ENCODE measurements at regions not wholly inside any gene's neighbourhood (a gene's known extent, or its start where the extent isn't known, plus 50 kb on each side); places are given as distances from the start of the nearest gene placed in this dataset.

DNA sequence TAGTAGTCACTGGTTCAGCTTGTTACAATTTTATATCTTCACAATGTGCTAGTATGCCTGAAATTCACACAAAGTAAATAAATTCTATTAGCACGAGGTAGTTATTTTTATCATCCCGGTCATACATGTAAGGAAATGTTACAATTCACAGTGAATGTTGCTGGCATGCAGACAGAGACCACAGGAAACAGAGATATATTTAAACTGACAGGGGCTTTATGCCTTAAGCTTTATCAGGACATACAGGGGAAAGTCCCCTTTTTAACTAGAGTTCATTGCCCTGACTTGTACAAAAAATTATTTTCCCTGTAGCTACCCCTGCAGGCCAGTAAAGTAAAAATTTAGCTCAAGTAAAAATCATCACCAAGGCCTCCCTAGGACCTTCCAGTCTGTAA, 712.0 kb upstream of the NRSN1 start:
- TF ChIP-seq, protein P1, sequence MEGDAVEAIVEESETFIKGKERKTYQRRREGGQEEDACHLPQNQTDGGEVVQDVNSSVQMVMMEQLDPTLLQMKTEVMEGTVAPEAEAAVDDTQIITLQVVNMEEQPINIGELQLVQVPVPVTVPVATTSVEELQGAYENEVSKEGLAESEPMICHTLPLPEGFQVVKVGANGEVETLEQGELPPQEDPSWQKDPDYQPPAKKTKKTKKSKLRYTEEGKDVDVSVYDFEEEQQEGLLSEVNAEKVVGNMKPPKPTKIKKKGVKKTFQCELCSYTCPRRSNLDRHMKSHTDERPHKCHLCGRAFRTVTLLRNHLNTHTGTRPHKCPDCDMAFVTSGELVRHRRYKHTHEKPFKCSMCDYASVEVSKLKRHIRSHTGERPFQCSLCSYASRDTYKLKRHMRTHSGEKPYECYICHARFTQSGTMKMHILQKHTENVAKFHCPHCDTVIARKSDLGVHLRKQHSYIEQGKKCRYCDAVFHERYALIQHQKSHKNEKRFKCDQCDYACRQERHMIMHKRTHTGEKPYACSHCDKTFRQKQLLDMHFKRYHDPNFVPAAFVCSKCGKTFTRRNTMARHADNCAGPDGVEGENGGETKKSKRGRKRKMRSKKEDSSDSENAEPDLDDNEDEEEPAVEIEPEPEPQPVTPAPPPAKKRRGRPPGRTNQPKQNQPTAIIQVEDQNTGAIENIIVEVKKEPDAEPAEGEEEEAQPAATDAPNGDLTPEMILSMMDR (IDR thresholded peaks at IDR 0.05; ENCODE audit: unreplicated experiment): peak; percentile 37
- H3K4me1 Mint-ChIP-seq (ENCODE audit: insufficient read depth, unreplicated experiment): no peaks in the 10 kb centered on the region
- BruUV-seq (replicated peaks): no TSS peak
- no peaks in the 10 kb centered on the region for H3K27me3 Mint-ChIP-seq (ENCODE audit: insufficient read depth, unreplicated experiment)
- H3K4me3 Mint-ChIP-seq (ENCODE audit: unreplicated experiment): no peak overlapping the region
- peak overlapping the region; percentile 23 for H3K27ac Mint-ChIP-seq (ENCODE audit: low read depth, unreplicated experiment)
- peaks cover 10% of the 10 kb centered on the region for H3K9me3 Mint-ChIP-seq (ENCODE audit: unreplicated experiment)
- intact Hi-C loops (cut with micrococcal nuclease): no loop called here
- POLR2A ChIA-PET: interaction anchor here (0.6 to 0.7 kb wide), 3 partner anchors 943 to 1754 kb away, joined by 3 read pairs; no protein-coding TSS in a partner anchor
- no peaks in the 10 kb centered on the region for H3K36me3 Mint-ChIP-seq (ENCODE audit: insufficient read depth, unreplicated experiment)
- peak; percentile 35 for DNase-seq (ENCODE audit: unreplicated experiment)
- CTCF ChIA-PET: interaction anchor here (0.5 to 1.7 kb wide), 12 partner anchors 12 to 1821 kb away, joined by 3 to 11 read pairs (median 3); partner anchors contain the start of gene SOX4

- intact Hi-C loops (cut with micrococcal nuclease): no loop called here
- ChIA-PET CTCF (interaction anchor here (0.6 to 1.4 kb wide), 8 partner anchors 11 to 637 kb away, joined by 3 to 4 read pairs (median 3); no protein-coding TSS in a partner anchor), POLR2A (interaction anchor here (0.6 kb wide), 1 partner anchor 588 kb away, joined by 3 read pairs; no protein-coding TSS in a partner anchor)
- Mint-ChIP-seq H3K4me3 (ENCODE audit: unreplicated experiment) (no peak overlapping the region), H3K36me3 (ENCODE audit: insufficient read depth, unreplicated experiment) (no peaks in the 10 kb centered on the region), H3K27ac (ENCODE audit: low read depth, unreplicated experiment) (no peak overlapping the region), H3K27me3 (ENCODE audit: insufficient read depth, unreplicated experiment) (no peaks in the 10 kb centered on the region), H3K4me1 (ENCODE audit: insufficient read depth, unreplicated experiment) (no peaks in the 10 kb centered on the region), H3K9me3 (ENCODE audit: unreplicated experiment) (peaks cover 10% of the 10 kb centered on the region)
- DNase-seq (ENCODE audit: unreplicated experiment): no peak
- TF ChIP-seq, protein P1 (IDR thresholded peaks at IDR 0.05; ENCODE audit: unreplicated experiment): no peak
- no TSS peak for BruUV-seq (replicated peaks)
Measured at GRCh38 chr6:23414922-23415321, 711.1 kb upstream of the NRSN1 start.

DNA sequence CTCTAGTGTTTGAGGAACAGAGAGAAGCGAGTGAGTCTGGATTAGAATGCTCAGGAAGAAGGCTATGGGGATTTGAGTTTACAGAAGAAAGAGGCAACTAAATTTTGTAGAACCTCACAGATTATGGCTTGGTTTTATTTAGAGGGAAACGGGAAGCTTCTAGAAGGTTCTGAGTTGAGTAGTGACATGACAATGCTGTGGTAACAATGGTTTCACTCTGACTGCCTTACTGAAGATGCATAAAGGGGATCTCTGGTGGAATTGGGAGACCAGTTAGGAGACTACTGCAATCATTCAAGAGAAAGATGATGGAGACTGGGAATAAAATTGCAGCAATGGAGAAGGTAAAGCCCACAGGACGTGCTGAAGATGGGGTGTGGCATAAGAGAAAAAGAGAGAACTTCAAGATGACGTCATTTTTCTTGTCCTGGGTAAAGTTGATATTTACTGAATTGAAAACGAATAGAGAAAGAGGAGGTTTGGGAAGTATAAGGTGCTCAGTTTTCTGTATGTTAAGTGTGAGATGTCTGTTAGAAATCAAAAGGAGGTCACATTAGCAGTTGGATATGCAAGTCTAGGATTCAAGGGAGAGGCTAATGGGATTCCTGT, 710.1 kb upstream of the NRSN1 start:
- ChIA-PET CTCF (interaction anchor here (0.6 kb wide), 3 partner anchors 82 to 1949 kb away, joined by 3 read pairs; no protein-coding TSS in a partner anchor), POLR2A (interaction anchor here (0.6 kb wide), 1 partner anchor 147 kb away, joined by 3 read pairs; no protein-coding TSS in a partner anchor)
- no peak for DNase-seq (ENCODE audit: unreplicated experiment)
- intact Hi-C loops (cut with micrococcal nuclease): no loop called here
- Mint-ChIP-seq H3K27ac (ENCODE audit: low read depth, unreplicated experiment) (no peak overlapping the region), H3K4me1 (ENCODE audit: insufficient read depth, unreplicated experiment) (no peaks in the 10 kb centered on the region), H3K4me3 (ENCODE audit: unreplicated experiment) (no peak overlapping the region), H3K27me3 (ENCODE audit: insufficient read depth, unreplicated experiment) (no peaks in the 10 kb centered on the region), H3K9me3 (ENCODE audit: unreplicated experiment) (peaks cover 2% of the 10 kb centered on the region), H3K36me3 (ENCODE audit: insufficient read depth, unreplicated experiment) (no peaks in the 10 kb centered on the region)
- no TSS peak for BruUV-seq (replicated peaks)
- TF ChIP-seq, protein P1 (IDR thresholded peaks at IDR 0.05; ENCODE audit: unreplicated experiment): no peak

DNA sequence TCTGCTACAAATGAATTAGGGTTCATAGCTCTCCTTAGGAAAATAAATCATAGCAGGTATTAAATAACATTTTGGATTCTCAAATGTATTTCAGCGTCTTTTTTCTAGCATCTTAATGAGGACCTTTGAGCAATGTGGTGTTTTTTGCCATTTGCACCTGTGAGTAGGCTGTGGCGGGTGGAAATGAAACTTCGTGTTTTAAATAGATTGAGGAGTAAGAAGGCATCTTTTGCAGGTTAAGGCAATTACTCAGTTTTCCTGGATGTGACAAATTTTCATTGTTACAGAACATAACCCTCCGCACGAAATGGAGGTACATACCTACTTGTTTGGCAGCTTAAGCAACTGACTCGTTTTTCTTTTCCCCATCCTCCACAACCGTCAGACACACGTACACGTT, 708.9 kb upstream of the NRSN1 start:
- CTCF ChIA-PET: interaction anchor here (0.6 kb wide), 1 partner anchor 11 kb away, joined by 3 read pairs; no protein-coding TSS in a partner anchor
- BruUV-seq (replicated peaks): no TSS peak
- no peaks in the 10 kb centered on the region for H3K9me3 Mint-ChIP-seq (ENCODE audit: unreplicated experiment)
- no peak overlapping the region for H3K27ac Mint-ChIP-seq (ENCODE audit: low read depth, unreplicated experiment)
- no peaks in the 10 kb centered on the region for H3K36me3 Mint-ChIP-seq (ENCODE audit: insufficient read depth, unreplicated experiment)
- TF ChIP-seq, protein P1 (IDR thresholded peaks at IDR 0.05; ENCODE audit: unreplicated experiment): no peak
- H3K4me3 Mint-ChIP-seq (ENCODE audit: unreplicated experiment): no peak overlapping the region
- no peaks in the 10 kb centered on the region for H3K27me3 Mint-ChIP-seq (ENCODE audit: insufficient read depth, unreplicated experiment)
- no peaks in the 10 kb centered on the region for H3K4me1 Mint-ChIP-seq (ENCODE audit: insufficient read depth, unreplicated experiment)
- POLR2A ChIA-PET: no interaction called here
- intact Hi-C loops (cut with micrococcal nuclease): no loop called here
- DNase-seq (ENCODE audit: unreplicated experiment): no peak
